ENCODE measurements at regions not wholly inside any gene's neighbourhood (a gene's known extent, or its start where the extent isn't known, plus 50 kb on each side); places are given as distances from the start of the nearest gene placed in this dataset.
"Not testable (repeated sequence)": the region's sequence is repeated elsewhere in the genome, so short reads cannot be mapped to it uniquely, and the experiment has no call there.

GRCh38 chr13:76307142-76307541 lies 579.1 kb downstream of the KCTD12 start:
- H3K36me3 Mint-ChIP-seq (ENCODE audit: insufficient read depth) = no peaks in the 10 kb centered on the region
- H3K27ac Mint-ChIP-seq (ENCODE audit: low read depth) = no peak overlapping the region
- no peak for DNase-seq (ENCODE audit: low spot score in 2 of 2)

GRCh38 chr13:76300688-76301087 lies 585.5 kb downstream of the KCTD12 start:
- H3K27me3 Mint-ChIP-seq = no peaks in the 10 kb centered on the region
- no peaks in the 10 kb centered on the region for H3K4me1 Mint-ChIP-seq
- DNase-seq (ENCODE audit: low spot score in 2 of 2) (no peak), ATAC-seq (replicated peaks; ENCODE audit: extremely low read depth, poor library complexity, severe bottlenecking) (no peak)
- no peak overlapping the region for H3K4me3 Mint-ChIP-seq
- no peaks in the 10 kb centered on the region for H3K36me3 Mint-ChIP-seq (ENCODE audit: insufficient read depth)
- H3K27ac Mint-ChIP-seq (ENCODE audit: low read depth) = no peak overlapping the region
- H3K9me3 Mint-ChIP-seq = peaks cover 10% of the 10 kb centered on the region

More at GRCh38 chr13:76307142-76307541, 579.1 kb downstream of the KCTD12 start:
- ATAC-seq (replicated peaks; ENCODE audit: extremely low read depth, poor library complexity, severe bottlenecking) = no peak
- H3K4me3 Mint-ChIP-seq = no peak overlapping the region
- H3K4me1 Mint-ChIP-seq = no peaks in the 10 kb centered on the region
- H3K27me3 Mint-ChIP-seq = no peaks in the 10 kb centered on the region
- H3K9me3 Mint-ChIP-seq = no peaks in the 10 kb centered on the region

GRCh38 chr13:76297331-76297730 lies 588.9 kb downstream of the KCTD12 start:
- no peaks in the 10 kb centered on the region for H3K36me3 Mint-ChIP-seq (ENCODE audit: insufficient read depth)
- DNase-seq (ENCODE audit: low spot score in 2 of 2) (no peak), ATAC-seq (replicated peaks; ENCODE audit: extremely low read depth, poor library complexity, severe bottlenecking) (no peak)
- H3K27ac Mint-ChIP-seq (ENCODE audit: low read depth) = no peak overlapping the region
- H3K9me3 Mint-ChIP-seq = peaks cover 10% of the 10 kb centered on the region
- no peaks in the 10 kb centered on the region for H3K4me1 Mint-ChIP-seq
- no peaks in the 10 kb centered on the region for H3K27me3 Mint-ChIP-seq
- H3K4me3 Mint-ChIP-seq = no peak overlapping the region

DNA sequence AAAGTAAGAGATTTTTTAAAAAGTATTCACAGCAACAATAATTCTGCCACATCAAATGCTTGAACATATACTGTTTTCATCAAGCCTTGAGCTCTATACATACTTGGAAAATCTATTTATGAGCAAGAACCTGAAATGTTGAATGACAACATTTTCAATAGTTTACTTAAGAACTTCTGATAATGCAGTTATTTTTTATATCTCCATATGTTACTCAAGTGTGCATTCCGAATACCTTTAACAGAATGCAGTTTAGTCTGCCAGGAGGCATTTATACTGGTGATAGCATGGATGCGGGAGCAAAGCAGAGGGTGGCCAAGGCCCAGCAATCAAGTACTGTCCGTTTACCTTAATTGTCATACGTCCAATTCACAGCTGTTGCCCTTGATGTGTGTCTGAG lies 589.5 kb downstream of the KCTD12 start:
- no peaks in the 10 kb centered on the region for H3K4me1 Mint-ChIP-seq
- no peak overlapping the region for H3K27ac Mint-ChIP-seq (ENCODE audit: low read depth)
- no peak for ATAC-seq (replicated peaks; ENCODE audit: extremely low read depth, poor library complexity, severe bottlenecking)
- no peaks in the 10 kb centered on the region for H3K36me3 Mint-ChIP-seq (ENCODE audit: insufficient read depth)
- no peak for DNase-seq (ENCODE audit: low spot score in 2 of 2)
- peaks cover 10% of the 10 kb centered on the region for H3K9me3 Mint-ChIP-seq
- no peak overlapping the region for H3K4me3 Mint-ChIP-seq
- H3K27me3 Mint-ChIP-seq = no peaks in the 10 kb centered on the region

DNA sequence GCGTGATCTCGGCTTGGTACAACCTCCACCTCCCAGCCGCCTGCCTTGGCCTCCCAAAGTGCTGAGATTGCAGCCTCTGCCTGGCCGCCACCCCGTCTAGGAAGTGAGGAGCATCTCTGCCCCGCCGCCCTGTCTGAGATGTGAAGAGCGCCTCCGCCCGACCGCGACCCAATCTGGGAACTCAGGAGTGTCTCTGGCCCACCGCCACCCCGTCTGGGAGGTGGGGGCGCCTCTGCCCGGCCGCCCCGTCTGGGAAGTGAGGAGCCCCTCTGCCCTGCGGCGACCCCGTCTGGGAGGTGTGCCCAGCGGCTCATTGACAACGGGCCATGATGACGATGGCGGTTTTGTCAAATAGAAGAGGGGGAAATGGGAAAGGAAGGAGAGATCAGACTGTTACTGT lies 591.2 kb downstream of the KCTD12 start:
- H3K27me3 Mint-ChIP-seq; ATAC-seq (replicated peaks; ENCODE audit: extremely low read depth, poor library complexity, severe bottlenecking); H3K27ac Mint-ChIP-seq (ENCODE audit: low read depth); H3K4me3 Mint-ChIP-seq; H3K9me3 Mint-ChIP-seq; DNase-seq (ENCODE audit: low spot score in 2 of 2); H3K4me1 Mint-ChIP-seq; H3K36me3 Mint-ChIP-seq (ENCODE audit: insufficient read depth): not testable (repeated sequence)

DNA sequence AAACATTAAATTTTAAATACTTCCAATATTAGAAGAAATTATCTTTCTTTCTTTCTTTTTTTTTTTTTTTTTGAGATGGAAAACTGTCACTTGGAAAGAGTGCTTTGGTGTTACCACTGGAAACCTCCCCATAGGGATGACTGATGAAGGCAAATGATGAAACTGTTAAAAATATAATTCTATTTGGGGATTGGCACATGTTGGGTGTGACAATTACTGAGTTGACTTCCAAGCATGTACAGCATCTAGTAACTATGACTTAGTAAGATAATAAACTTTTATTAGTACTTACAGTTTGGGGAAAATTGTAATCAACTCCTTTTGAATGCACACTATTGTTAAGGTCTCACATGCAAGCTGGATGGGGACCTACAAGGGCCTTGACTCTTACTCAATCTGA lies 592.5 kb downstream of the KCTD12 start:
- Mint-ChIP-seq H3K27me3 (no peaks in the 10 kb centered on the region), H3K4me1 (no peaks in the 10 kb centered on the region), H3K9me3 (peaks cover 10% of the 10 kb centered on the region), H3K4me3 (no peak overlapping the region), H3K27ac (ENCODE audit: low read depth) (no peak overlapping the region), H3K36me3 (ENCODE audit: insufficient read depth) (no peaks in the 10 kb centered on the region)
- ATAC-seq (replicated peaks; ENCODE audit: extremely low read depth, poor library complexity, severe bottlenecking) = no peak
- DNase-seq (ENCODE audit: low spot score in 2 of 2) = no peak

DNA sequence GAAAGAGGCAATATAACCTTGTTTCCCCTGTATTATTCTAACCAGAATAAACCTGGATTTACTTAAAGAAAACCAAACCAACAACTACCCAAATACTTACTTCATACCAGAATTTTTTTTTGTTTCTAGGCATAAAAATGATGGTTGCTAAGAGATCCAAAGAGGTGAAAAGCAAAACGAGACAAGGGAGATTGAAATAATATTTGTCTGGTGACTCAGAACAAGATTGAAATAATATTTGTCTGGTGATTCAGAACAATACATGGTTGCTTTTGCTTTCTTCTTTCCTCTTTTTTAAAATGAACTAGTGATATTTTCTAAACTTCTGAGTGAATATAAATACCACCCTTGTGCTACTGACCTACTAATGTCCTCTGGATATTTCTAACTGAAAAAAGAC lies 592.9 kb downstream of the KCTD12 start:
- no peak for ATAC-seq (replicated peaks; ENCODE audit: extremely low read depth, poor library complexity, severe bottlenecking)
- no peak for DNase-seq (ENCODE audit: low spot score in 2 of 2)
- Mint-ChIP-seq H3K36me3 (ENCODE audit: insufficient read depth) (no peaks in the 10 kb centered on the region), H3K27ac (ENCODE audit: low read depth) (no peak overlapping the region), H3K4me1 (no peaks in the 10 kb centered on the region), H3K4me3 (no peak overlapping the region), H3K27me3 (no peaks in the 10 kb centered on the region), H3K9me3 (peaks cover 10% of the 10 kb centered on the region)

- H3K27ac Mint-ChIP-seq (ENCODE audit: low read depth) = no peak overlapping the region
- no peaks in the 10 kb centered on the region for H3K4me1 Mint-ChIP-seq
- no peaks in the 10 kb centered on the region for H3K27me3 Mint-ChIP-seq
- H3K36me3 Mint-ChIP-seq (ENCODE audit: insufficient read depth) = no peaks in the 10 kb centered on the region
- no peak for ATAC-seq (replicated peaks; ENCODE audit: extremely low read depth, poor library complexity, severe bottlenecking)
- H3K9me3 Mint-ChIP-seq = peaks cover 7% of the 10 kb centered on the region
- no peak overlapping the region for H3K4me3 Mint-ChIP-seq
- DNase-seq (ENCODE audit: low spot score in 2 of 2) = no peak
Observed at GRCh38 chr13:76292726-76293125, 593.5 kb downstream of the KCTD12 start.

DNA sequence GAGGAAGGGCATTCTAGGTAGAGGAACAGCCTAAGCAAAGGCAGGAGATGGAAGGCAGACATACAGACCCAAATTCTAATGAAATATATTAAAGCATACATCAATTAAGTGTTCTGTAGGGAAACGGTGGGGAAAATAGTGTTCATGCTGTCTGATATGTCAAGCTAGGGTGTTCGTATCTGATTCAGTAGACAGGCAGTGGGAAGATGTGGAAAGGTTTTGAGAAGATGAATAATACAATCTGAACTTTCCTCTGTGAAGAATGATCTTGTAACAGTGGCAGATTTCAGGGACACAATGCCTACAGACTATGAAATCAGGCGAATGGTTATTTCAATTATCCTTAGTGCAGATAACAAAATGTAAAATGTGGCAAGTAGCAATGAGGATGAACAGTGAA lies 594.2 kb downstream of the KCTD12 start:
- DNase-seq (ENCODE audit: low spot score in 2 of 2) (no peak), ATAC-seq (replicated peaks; ENCODE audit: extremely low read depth, poor library complexity, severe bottlenecking) (no peak)
- no peaks in the 10 kb centered on the region for H3K36me3 Mint-ChIP-seq (ENCODE audit: insufficient read depth)
- no peak overlapping the region for H3K27ac Mint-ChIP-seq (ENCODE audit: low read depth)
- H3K27me3 Mint-ChIP-seq = no peaks in the 10 kb centered on the region
- no peaks in the 10 kb centered on the region for H3K9me3 Mint-ChIP-seq
- H3K4me3 Mint-ChIP-seq = no peak overlapping the region
- no peaks in the 10 kb centered on the region for H3K4me1 Mint-ChIP-seq

DNA sequence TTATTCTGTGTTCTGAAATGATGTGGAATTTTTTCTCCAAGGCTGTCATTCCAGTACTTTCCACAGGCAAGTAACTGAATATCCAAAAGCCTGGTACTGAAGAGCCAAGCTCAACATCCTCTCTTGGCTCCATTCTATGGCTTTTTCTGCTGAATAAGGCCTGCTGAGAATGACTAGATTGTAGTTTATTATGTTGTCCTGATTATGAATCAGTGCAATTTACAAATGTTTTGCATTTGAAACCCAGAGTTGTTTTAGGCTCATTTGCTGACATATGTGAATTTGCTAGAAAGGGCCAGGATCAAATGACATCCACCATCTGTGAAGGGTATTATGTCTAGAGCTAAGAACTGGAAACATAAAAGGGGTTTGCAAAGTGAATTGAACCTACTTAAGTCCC lies 596.6 kb downstream of the KCTD12 start:
- ATAC-seq (replicated peaks; ENCODE audit: extremely low read depth, poor library complexity, severe bottlenecking) (no peak), DNase-seq (ENCODE audit: low spot score in 2 of 2) (no peak)
- Mint-ChIP-seq H3K27ac (ENCODE audit: low read depth) (no peak overlapping the region), H3K4me3 (no peak overlapping the region), H3K27me3 (no peaks in the 10 kb centered on the region), H3K9me3 (no peaks in the 10 kb centered on the region), H3K36me3 (ENCODE audit: insufficient read depth) (no peaks in the 10 kb centered on the region), H3K4me1 (no peaks in the 10 kb centered on the region)

- no peak overlapping the region for H3K4me3 Mint-ChIP-seq
- H3K9me3 Mint-ChIP-seq = no peaks in the 10 kb centered on the region
- no peak for ATAC-seq (replicated peaks; ENCODE audit: extremely low read depth, poor library complexity, severe bottlenecking)
- no peak overlapping the region for H3K27ac Mint-ChIP-seq (ENCODE audit: low read depth)
- DNase-seq (ENCODE audit: low spot score in 2 of 2) = no peak
- no peaks in the 10 kb centered on the region for H3K4me1 Mint-ChIP-seq
- no peaks in the 10 kb centered on the region for H3K36me3 Mint-ChIP-seq (ENCODE audit: insufficient read depth)
- H3K27me3 Mint-ChIP-seq = no peaks in the 10 kb centered on the region
Observed at GRCh38 chr13:76286178-76286577, 600.0 kb downstream of the KCTD12 start.

DNA sequence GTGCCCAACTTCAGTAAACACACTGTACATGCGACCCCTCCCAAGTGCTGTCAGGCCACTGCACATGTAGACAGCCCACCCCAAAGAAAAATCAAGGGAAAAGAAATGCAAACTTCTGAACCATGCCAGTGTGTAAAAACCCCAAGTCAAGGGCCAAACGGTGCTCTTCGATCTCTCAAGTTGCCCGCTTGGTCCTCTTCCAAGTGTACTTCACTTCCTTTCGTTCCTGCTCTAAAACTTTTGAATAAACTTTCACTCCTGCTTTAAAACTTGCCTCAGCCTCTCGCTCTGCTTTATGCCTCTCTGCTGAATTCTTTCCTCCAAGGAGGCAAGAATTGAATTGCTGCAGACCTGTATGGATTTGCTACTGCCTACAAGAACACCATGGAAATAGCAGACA lies 600.7 kb downstream of the KCTD12 start:
- no peaks in the 10 kb centered on the region for H3K4me1 Mint-ChIP-seq
- no peak overlapping the region for H3K4me3 Mint-ChIP-seq
- no peak overlapping the region for H3K27ac Mint-ChIP-seq (ENCODE audit: low read depth)
- no peak for ATAC-seq (replicated peaks; ENCODE audit: extremely low read depth, poor library complexity, severe bottlenecking)
- no peak for DNase-seq (ENCODE audit: low spot score in 2 of 2)
- H3K9me3 Mint-ChIP-seq = no peaks in the 10 kb centered on the region
- H3K36me3 Mint-ChIP-seq (ENCODE audit: insufficient read depth) = no peaks in the 10 kb centered on the region
- H3K27me3 Mint-ChIP-seq = no peaks in the 10 kb centered on the region

GRCh38 chr13:76279766-76280165 lies 606.4 kb downstream of the KCTD12 start:
- ATAC-seq (replicated peaks; ENCODE audit: extremely low read depth, poor library complexity, severe bottlenecking); H3K4me1 Mint-ChIP-seq: not testable (repeated sequence)

DNA sequence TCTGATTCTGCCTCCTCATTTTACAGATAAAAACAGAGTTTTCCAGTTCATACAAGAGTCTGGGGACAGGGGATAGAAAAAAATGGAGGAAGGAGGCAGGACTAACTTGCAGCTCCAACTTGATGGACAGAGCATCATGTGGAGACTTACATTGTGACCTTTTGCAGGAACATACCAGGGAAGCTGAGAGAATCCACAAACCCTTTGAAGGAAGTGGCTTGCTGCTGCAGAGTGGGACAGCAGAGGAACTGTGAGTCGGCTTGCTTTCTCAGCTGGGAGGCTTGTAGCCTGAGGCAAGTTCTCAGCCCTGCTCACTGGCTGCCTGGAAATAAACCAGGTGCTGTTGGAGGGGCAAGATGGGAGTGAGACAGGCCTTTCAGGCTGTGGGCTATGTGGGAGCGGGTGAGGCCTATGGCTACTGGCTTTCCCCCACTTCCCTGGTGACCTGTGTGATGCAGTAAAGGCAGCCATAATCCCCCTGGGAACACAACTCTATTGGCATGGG lies 614.4 kb downstream of the KCTD12 start:
- ATAC-seq (replicated peaks; ENCODE audit: extremely low read depth, poor library complexity, severe bottlenecking) (no peak), DNase-seq (ENCODE audit: low spot score in 2 of 2) (no peak)
- H3K9me3 Mint-ChIP-seq = peaks cover 12% of the 10 kb centered on the region
- peaks cover 1% of the 10 kb centered on the region for H3K36me3 Mint-ChIP-seq (ENCODE audit: insufficient read depth)
- no peaks in the 10 kb centered on the region for H3K4me1 Mint-ChIP-seq
- H3K27me3 Mint-ChIP-seq = no peaks in the 10 kb centered on the region
- H3K27ac Mint-ChIP-seq (ENCODE audit: low read depth) = no peak overlapping the region
- no peak overlapping the region for H3K4me3 Mint-ChIP-seq

More at GRCh38 chr13:76279766-76280165, 606.4 kb downstream of the KCTD12 start:
- H3K36me3 Mint-ChIP-seq (ENCODE audit: insufficient read depth); H3K9me3 Mint-ChIP-seq; H3K27me3 Mint-ChIP-seq; H3K4me3 Mint-ChIP-seq; DNase-seq (ENCODE audit: low spot score in 2 of 2); H3K27ac Mint-ChIP-seq (ENCODE audit: low read depth): not testable (repeated sequence)

All from central memory CD8-positive, alpha-beta T cell (primary cell).